ENCODE measurements at regions not wholly inside any gene's neighbourhood (a gene's known extent, or its start where the extent isn't known, plus 50 kb on each side); places are given as distances from the start of the nearest gene placed in this dataset.

GRCh38 chr9:90055226-90055625 lies 450.4 kb downstream of the GADD45G start:
- DNase-seq, result no peak
- Histone ChIP-seq H2AFZ (ENCODE audit: low read length) (no peak overlapping the region), H3K79me2 (ENCODE audit: low read length) (no peaks in the 10 kb centered on the region), H3K27ac (ENCODE audit: low read length) (no peak overlapping the region), H3K9ac (ENCODE audit: low read length) (no peak overlapping the region), H3K4me1 (ENCODE audit: low read length) (no peaks in the 10 kb centered on the region), H3K9me3 (replicated peaks; ENCODE audit: insufficient read depth, low read length) (no peaks in the 10 kb centered on the region), H3K36me3 (replicated peaks; ENCODE audit: insufficient read depth, low read length) (no peaks in the 10 kb centered on the region), H3K4me2 (ENCODE audit: low read depth, low read length) (no peak overlapping the region), H4K20me1 (ENCODE audit: insufficient read depth, low read length) (no peaks in the 10 kb centered on the region), H3K9me2 (replicated peaks; ENCODE audit: insufficient read depth, low read length) (no peaks in the 10 kb centered on the region), H3K4me3 (ENCODE audit: low read length) (no peak overlapping the region), H3K27me3 (replicated peaks; ENCODE audit: insufficient read depth, low read length) (no peaks in the 10 kb centered on the region), H3F3A (ENCODE audit: insufficient read depth, low read length) (no peaks in the 10 kb centered on the region)
- TF ChIP-seq EZH2 (optimal IDR thresholded peaks at IDR 0.05; ENCODE audit: low read depth, low read length) (no peak), EZH2phosphoT487 (IDR thresholded peaks at IDR 0.05; ENCODE audit: low read length) (no peak)
- TF ChIP-seq, protein P1, sequence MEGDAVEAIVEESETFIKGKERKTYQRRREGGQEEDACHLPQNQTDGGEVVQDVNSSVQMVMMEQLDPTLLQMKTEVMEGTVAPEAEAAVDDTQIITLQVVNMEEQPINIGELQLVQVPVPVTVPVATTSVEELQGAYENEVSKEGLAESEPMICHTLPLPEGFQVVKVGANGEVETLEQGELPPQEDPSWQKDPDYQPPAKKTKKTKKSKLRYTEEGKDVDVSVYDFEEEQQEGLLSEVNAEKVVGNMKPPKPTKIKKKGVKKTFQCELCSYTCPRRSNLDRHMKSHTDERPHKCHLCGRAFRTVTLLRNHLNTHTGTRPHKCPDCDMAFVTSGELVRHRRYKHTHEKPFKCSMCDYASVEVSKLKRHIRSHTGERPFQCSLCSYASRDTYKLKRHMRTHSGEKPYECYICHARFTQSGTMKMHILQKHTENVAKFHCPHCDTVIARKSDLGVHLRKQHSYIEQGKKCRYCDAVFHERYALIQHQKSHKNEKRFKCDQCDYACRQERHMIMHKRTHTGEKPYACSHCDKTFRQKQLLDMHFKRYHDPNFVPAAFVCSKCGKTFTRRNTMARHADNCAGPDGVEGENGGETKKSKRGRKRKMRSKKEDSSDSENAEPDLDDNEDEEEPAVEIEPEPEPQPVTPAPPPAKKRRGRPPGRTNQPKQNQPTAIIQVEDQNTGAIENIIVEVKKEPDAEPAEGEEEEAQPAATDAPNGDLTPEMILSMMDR (IDR thresholded peaks at IDR 0.05; ENCODE audit: low read length), result no peak

GRCh38 chr9:90057361-90057760 lies 452.5 kb downstream of the GADD45G start:
- H3K9ac ChIP-seq (ENCODE audit: low read length), result no peak overlapping the region
- TF ChIP-seq, protein P1 (IDR thresholded peaks at IDR 0.05; ENCODE audit: low read length), result no peak
- TF ChIP-seq EZH2 (optimal IDR thresholded peaks at IDR 0.05; ENCODE audit: low read depth, low read length) (no peak), EZH2phosphoT487 (IDR thresholded peaks at IDR 0.05; ENCODE audit: low read length) (no peak)

GRCh38 chr9:90058182-90058763 lies 453.5 kb downstream of the GADD45G start:
- H3K4me3 ChIP-seq (ENCODE audit: low read length), result no peak overlapping the region
- H3F3A ChIP-seq (ENCODE audit: insufficient read depth, low read length), result no peaks in the 10 kb centered on the region
- DNase-seq, result no peak
- H4K20me1 ChIP-seq (ENCODE audit: insufficient read depth, low read length), result no peaks in the 10 kb centered on the region
- H3K36me3 ChIP-seq (replicated peaks; ENCODE audit: insufficient read depth, low read length), result no peaks in the 10 kb centered on the region
- TF ChIP-seq EZH2 (optimal IDR thresholded peaks at IDR 0.05; ENCODE audit: low read depth, low read length) (no peak), EZH2phosphoT487 (IDR thresholded peaks at IDR 0.05; ENCODE audit: low read length) (no peak)
- TF ChIP-seq, protein P1 (IDR thresholded peaks at IDR 0.05; ENCODE audit: low read length), result no peak
- H3K9ac ChIP-seq (ENCODE audit: low read length), result no peak overlapping the region
- H3K79me2 ChIP-seq (ENCODE audit: low read length), result no peaks in the 10 kb centered on the region
- no peaks in the 10 kb centered on the region for H3K4me1 ChIP-seq (ENCODE audit: low read length)
- H3K4me2 ChIP-seq (ENCODE audit: low read depth, low read length), result no peak overlapping the region
- H2AFZ ChIP-seq (ENCODE audit: low read length), result no peak overlapping the region
- no peaks in the 10 kb centered on the region for H3K9me3 ChIP-seq (replicated peaks; ENCODE audit: insufficient read depth, low read length)
- no peak overlapping the region for H3K27ac ChIP-seq (ENCODE audit: low read length)
- no peaks in the 10 kb centered on the region for H3K27me3 ChIP-seq (replicated peaks; ENCODE audit: insufficient read depth, low read length)
- H3K9me2 ChIP-seq (replicated peaks; ENCODE audit: insufficient read depth, low read length), result no peaks in the 10 kb centered on the region

More at GRCh38 chr9:90057361-90057760, 452.5 kb downstream of the GADD45G start:
- Histone ChIP-seq H3F3A (ENCODE audit: insufficient read depth, low read length) (no peaks in the 10 kb centered on the region), H3K36me3 (replicated peaks; ENCODE audit: insufficient read depth, low read length) (no peaks in the 10 kb centered on the region), H3K4me2 (ENCODE audit: low read depth, low read length) (no peak overlapping the region), H2AFZ (ENCODE audit: low read length) (no peak overlapping the region), H3K27me3 (replicated peaks; ENCODE audit: insufficient read depth, low read length) (no peaks in the 10 kb centered on the region), H4K20me1 (ENCODE audit: insufficient read depth, low read length) (no peaks in the 10 kb centered on the region), H3K79me2 (ENCODE audit: low read length) (no peaks in the 10 kb centered on the region), H3K9me2 (replicated peaks; ENCODE audit: insufficient read depth, low read length) (no peaks in the 10 kb centered on the region), H3K27ac (ENCODE audit: low read length) (no peak overlapping the region), H3K4me3 (ENCODE audit: low read length) (no peak overlapping the region), H3K4me1 (ENCODE audit: low read length) (no peaks in the 10 kb centered on the region), H3K9me3 (replicated peaks; ENCODE audit: insufficient read depth, low read length) (no peaks in the 10 kb centered on the region)
- no peak for DNase-seq
